ENCODE measurements at regions not wholly inside any gene's neighbourhood (a gene's known extent, or its start where the extent isn't known, plus 50 kb on each side); places are given as distances from the start of the nearest gene placed in this dataset.

GRCh38 chr11:112727341-112727841, 233.8 kb upstream of the NCAM1 start:
- no peak for DNase-seq (ENCODE audit: low read depth, low spot score)
- H3K27me3 ChIP-seq (ENCODE audit: control insufficient read depth, insufficient read depth, low read length): no peaks in the 10 kb centered on the region; the same call in 1 of the 2 replicates
- H3K4me3 ChIP-seq (ENCODE audit: low read depth in 2 of 2, low read length in 2 of 2): no peak overlapping the region
- intact Hi-C loops (cut with micrococcal nuclease; ENCODE audit: unreplicated experiment): no loop called here
- in situ Hi-C loops (cut with HindIII; ENCODE audit: low pct_unique_long_range_greater_than_20kb, low sequenced_read_pairs): no loop called here
- TF ChIP-seq TCF7L2 (IDR thresholded peaks at IDR 0.05; ENCODE audit: low read depth, low read length) (no peak), SIN3A (IDR thresholded peaks at IDR 0.05; ENCODE audit: borderline replicate concordance, insufficient read depth, low read depth, low read length) (no peak), POLR2AphosphoS5 (IDR thresholded peaks at IDR 0.05; ENCODE audit: low read depth, low read length) (no peak)
- TF ChIP-seq, protein P1, sequence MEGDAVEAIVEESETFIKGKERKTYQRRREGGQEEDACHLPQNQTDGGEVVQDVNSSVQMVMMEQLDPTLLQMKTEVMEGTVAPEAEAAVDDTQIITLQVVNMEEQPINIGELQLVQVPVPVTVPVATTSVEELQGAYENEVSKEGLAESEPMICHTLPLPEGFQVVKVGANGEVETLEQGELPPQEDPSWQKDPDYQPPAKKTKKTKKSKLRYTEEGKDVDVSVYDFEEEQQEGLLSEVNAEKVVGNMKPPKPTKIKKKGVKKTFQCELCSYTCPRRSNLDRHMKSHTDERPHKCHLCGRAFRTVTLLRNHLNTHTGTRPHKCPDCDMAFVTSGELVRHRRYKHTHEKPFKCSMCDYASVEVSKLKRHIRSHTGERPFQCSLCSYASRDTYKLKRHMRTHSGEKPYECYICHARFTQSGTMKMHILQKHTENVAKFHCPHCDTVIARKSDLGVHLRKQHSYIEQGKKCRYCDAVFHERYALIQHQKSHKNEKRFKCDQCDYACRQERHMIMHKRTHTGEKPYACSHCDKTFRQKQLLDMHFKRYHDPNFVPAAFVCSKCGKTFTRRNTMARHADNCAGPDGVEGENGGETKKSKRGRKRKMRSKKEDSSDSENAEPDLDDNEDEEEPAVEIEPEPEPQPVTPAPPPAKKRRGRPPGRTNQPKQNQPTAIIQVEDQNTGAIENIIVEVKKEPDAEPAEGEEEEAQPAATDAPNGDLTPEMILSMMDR (IDR thresholded peaks at IDR 0.05): no peak
- TF ChIP-seq, protein P2, sequence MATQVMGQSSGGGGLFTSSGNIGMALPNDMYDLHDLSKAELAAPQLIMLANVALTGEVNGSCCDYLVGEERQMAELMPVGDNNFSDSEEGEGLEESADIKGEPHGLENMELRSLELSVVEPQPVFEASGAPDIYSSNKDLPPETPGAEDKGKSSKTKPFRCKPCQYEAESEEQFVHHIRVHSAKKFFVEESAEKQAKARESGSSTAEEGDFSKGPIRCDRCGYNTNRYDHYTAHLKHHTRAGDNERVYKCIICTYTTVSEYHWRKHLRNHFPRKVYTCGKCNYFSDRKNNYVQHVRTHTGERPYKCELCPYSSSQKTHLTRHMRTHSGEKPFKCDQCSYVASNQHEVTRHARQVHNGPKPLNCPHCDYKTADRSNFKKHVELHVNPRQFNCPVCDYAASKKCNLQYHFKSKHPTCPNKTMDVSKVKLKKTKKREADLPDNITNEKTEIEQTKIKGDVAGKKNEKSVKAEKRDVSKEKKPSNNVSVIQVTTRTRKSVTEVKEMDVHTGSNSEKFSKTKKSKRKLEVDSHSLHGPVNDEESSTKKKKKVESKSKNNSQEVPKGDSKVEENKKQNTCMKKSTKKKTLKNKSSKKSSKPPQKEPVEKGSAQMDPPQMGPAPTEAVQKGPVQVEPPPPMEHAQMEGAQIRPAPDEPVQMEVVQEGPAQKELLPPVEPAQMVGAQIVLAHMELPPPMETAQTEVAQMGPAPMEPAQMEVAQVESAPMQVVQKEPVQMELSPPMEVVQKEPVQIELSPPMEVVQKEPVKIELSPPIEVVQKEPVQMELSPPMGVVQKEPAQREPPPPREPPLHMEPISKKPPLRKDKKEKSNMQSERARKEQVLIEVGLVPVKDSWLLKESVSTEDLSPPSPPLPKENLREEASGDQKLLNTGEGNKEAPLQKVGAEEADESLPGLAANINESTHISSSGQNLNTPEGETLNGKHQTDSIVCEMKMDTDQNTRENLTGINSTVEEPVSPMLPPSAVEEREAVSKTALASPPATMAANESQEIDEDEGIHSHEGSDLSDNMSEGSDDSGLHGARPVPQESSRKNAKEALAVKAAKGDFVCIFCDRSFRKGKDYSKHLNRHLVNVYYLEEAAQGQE (IDR thresholded peaks at IDR 0.05; ENCODE audit: insufficient read depth in 1 of 2, low read depth in 2 of 2, low read length in 1 of 2): no peak
- POLR2A ChIA-PET: no interaction called here
- H3K9me3 ChIP-seq (ENCODE audit: control insufficient read depth, insufficient read depth, low read depth, low read length): no peaks in the 10 kb centered on the region
- BruUV-seq (replicated peaks): no TSS peak
- CTCF ChIA-PET: no interaction called here
- H3K36me3 ChIP-seq (ENCODE audit: control insufficient read depth, insufficient read depth, low read length): no peaks in the 10 kb centered on the region
- H3K27ac ChIP-seq (ENCODE audit: low read length): no peak overlapping the region
- ATAC-seq: no peak
- no peaks in the 10 kb centered on the region for H3K4me1 ChIP-seq (ENCODE audit: control insufficient read depth, insufficient read depth, low read length)

GRCh38 chr11:112728288-112728687, 232.9 kb upstream of the NCAM1 start:
- ChIA-PET CTCF (no interaction called here), POLR2A (no interaction called here)
- H3K36me3 ChIP-seq (ENCODE audit: control insufficient read depth, insufficient read depth, low read length): no peaks in the 10 kb centered on the region
- ATAC-seq (no peak), DNase-seq (ENCODE audit: low read depth, low spot score) (no peak)
- in situ Hi-C loops (cut with HindIII; ENCODE audit: low pct_unique_long_range_greater_than_20kb, low sequenced_read_pairs): no loop called here
- TF ChIP-seq TCF7L2 (IDR thresholded peaks at IDR 0.05; ENCODE audit: low read depth, low read length): no peak
- TF ChIP-seq, protein P2 (IDR thresholded peaks at IDR 0.05; ENCODE audit: insufficient read depth in 1 of 2, low read depth in 2 of 2, low read length in 1 of 2): no peak
- no peak for TF ChIP-seq SIN3A (IDR thresholded peaks at IDR 0.05; ENCODE audit: borderline replicate concordance, insufficient read depth, low read depth, low read length)
- TF ChIP-seq, protein P1 (IDR thresholded peaks at IDR 0.05): no peak
- TF ChIP-seq POLR2AphosphoS5 (IDR thresholded peaks at IDR 0.05; ENCODE audit: low read depth, low read length): no peak
- BruUV-seq (replicated peaks): no TSS peak
- H3K27me3 ChIP-seq (ENCODE audit: control insufficient read depth, insufficient read depth, low read length): no peaks in the 10 kb centered on the region; the same call in 1 of the 2 replicates
- no peak overlapping the region for H3K27ac ChIP-seq (ENCODE audit: low read length)
- no peaks in the 10 kb centered on the region for H3K4me1 ChIP-seq (ENCODE audit: control insufficient read depth, insufficient read depth, low read length)
- intact Hi-C loops (cut with micrococcal nuclease; ENCODE audit: unreplicated experiment): no loop called here
- no peaks in the 10 kb centered on the region for H3K9me3 ChIP-seq (ENCODE audit: control insufficient read depth, insufficient read depth, low read depth, low read length)
- H3K4me3 ChIP-seq (ENCODE audit: low read depth in 2 of 2, low read length in 2 of 2): no peak overlapping the region
